ES-I3 (cell line): ENCODE measurements at regions not wholly inside any gene's neighbourhood (a gene's known extent, or its start where the extent isn't known, plus 50 kb on each side); places are given as distances from the start of the nearest gene placed in this dataset.

Experiments used
- H3K36me3 ChIP-seq: 2 replicates; pipeline ENCODE4 v1.6.1; 2013; ENCODE audit warnings: mild to moderate bottlenecking, low read length, control low read depth, moderate library complexity; ENCODE audit not compliant: insufficient read depth
- H3K4me1 ChIP-seq: 2 replicates; pipeline ENCODE4 v1.6.1; 2013; ENCODE audit warnings: mild to moderate bottlenecking, control low read depth, low read length; ENCODE audit not compliant: insufficient read depth
- H3K9ac ChIP-seq: 2 replicates; pipeline ENCODE4 v1.6.1; 2013; ENCODE audit warnings: low read depth, mild to moderate bottlenecking, low read length, moderate library complexity
- H3K9me3 ChIP-seq: 2 replicates; pipeline ENCODE4 v1.6.1; 2013; ENCODE audit warnings: mild to moderate bottlenecking, low read length, moderate library complexity; ENCODE audit not compliant: control insufficient read depth, insufficient read depth

- H3K4me1 ChIP-seq = no peaks in the 10 kb centered on the region
- H3K36me3 ChIP-seq = no peaks in the 10 kb centered on the region
- H3K9ac ChIP-seq = no peak overlapping the region
- H3K9me3 ChIP-seq = peaks cover 4% of the 10 kb centered on the region; the same call in 1 of the 2 replicates
These were observed 487.1 kb upstream of the SGCG start for GRCh38 chr13:22693691-22694090.

DNA sequence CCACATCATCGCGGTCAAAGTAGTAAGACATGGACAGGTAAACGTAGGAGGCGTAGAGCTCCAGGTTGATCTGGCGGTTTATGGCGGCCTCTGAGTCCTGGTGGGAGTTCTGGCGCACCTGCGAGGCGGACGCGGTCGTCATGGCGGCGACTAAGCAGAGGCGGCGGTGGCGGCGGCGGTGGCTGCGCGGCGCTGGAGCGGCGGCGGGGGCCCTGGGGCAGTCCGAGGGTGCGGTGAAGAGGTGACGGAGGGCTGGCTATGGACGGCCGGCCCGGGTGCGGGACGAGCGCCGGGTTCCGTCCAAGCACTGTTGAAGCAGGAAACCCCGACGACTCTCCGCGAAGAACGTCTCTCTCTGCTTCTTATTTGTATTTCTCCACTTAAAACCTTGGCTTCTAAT lies 484.3 kb upstream of the SGCG start:
- Histone ChIP-seq H3K36me3 (no peaks in the 10 kb centered on the region), H3K4me1 (no peaks in the 10 kb centered on the region), H3K9me3 (peaks cover 4% of the 10 kb centered on the region; the same call in 1 of the 2 replicates), H3K9ac (no peak overlapping the region)

DNA sequence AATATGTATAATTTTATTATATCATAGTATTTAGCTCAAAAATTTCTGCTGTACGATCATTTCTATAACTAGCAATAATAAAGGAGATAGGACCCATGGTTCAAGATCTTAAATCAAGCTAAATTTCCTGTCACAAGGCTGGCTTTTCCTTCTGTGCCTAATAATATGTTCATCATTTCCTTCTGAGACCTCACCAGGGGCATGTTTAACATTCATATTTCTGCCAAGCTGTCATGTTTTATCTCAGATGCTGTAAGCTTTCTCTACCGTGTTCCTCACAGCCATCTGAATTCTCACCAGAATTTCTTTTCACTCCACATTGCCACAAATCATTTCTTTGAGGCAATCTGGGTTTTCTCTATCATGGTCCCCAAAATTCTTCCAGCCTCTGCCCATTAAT lies 482.3 kb upstream of the SGCG start:
- no peaks in the 10 kb centered on the region for H3K4me1 ChIP-seq
- H3K36me3 ChIP-seq = no peaks in the 10 kb centered on the region
- peaks cover 4% of the 10 kb centered on the region; the same call in 1 of the 2 replicates for H3K9me3 ChIP-seq
- no peak overlapping the region for H3K9ac ChIP-seq

GRCh38 chr13:22700246-22700887 lies 480.4 kb upstream of the SGCG start:
- no peaks in the 10 kb centered on the region for H3K4me1 ChIP-seq
- no peak overlapping the region for H3K9ac ChIP-seq
- H3K9me3 ChIP-seq = no peaks in the 10 kb centered on the region; the same call in 1 of the 2 replicates
- H3K36me3 ChIP-seq = no peaks in the 10 kb centered on the region

GRCh38 chr13:22703601-22704209 lies 477.1 kb upstream of the SGCG start:
- Histone ChIP-seq H3K9ac (no peak overlapping the region), H3K36me3 (no peaks in the 10 kb centered on the region), H3K9me3 (no peaks in the 10 kb centered on the region; the same call in 1 of the 2 replicates), H3K4me1 (no peaks in the 10 kb centered on the region)

DNA sequence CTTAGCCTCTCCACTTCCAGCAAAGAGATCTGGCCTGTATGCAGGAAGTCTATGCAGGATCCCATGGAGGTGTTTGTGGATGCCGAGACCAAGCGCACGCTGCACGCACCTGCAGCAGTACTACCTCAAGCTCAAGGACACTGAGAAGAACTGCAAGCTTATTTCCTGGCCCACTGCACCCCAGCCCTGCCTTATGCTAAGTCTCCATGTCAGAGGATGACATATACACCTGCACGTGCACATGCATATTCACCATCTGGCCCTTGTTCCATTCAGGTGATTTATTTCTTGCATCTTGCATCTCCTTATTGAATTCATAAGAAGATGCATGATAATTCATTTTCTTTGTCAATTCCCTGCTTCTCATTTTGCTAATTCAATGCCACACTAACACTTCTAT lies 472.8 kb upstream of the SGCG start:
- H3K9me3 ChIP-seq = no peaks in the 10 kb centered on the region
- H3K36me3 ChIP-seq = no peaks in the 10 kb centered on the region
- no peak overlapping the region for H3K9ac ChIP-seq
- H3K4me1 ChIP-seq = no peaks in the 10 kb centered on the region

DNA sequence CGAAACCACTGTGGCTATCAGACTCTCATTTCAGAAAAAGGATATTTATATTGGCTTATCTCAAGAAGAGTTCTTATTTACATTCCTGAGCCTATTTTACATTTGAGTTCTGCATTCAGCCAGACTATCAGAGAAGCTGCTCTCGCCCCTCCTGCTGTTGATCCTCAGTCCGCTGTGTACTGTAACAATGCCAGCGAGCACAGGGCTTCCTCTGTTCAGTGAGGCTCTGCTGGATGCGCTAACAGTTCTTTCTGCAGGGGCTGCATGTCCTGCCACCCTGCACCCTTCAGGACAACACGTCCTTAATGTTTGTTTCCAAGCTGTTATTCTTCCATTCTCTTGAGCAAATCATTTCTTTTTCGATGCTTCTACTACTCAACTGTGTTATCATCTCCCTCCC lies 463.7 kb upstream of the SGCG start:
- no peaks in the 10 kb centered on the region for H3K4me1 ChIP-seq
- no peaks in the 10 kb centered on the region; the same call in 1 of the 2 replicates for H3K36me3 ChIP-seq
- no peak overlapping the region for H3K9ac ChIP-seq
- no peaks in the 10 kb centered on the region for H3K9me3 ChIP-seq

DNA sequence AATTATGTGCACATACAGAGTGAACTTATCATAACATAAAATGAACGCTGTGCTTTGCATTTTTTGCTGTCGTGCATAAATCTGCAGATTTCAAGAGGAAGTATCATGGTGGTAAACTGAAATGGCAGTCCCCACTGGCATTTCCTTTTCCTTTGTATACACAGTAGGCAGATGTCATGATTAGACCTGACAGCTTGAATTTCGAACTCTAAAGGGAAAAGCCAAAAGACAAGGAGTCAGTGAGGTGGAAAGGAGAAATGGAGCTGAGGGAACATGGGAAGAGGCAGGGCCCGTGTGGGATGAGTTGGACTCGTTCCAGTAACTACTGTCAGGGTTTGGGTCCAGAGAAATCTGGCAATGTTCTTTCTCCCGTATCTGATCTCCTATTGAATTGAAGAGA lies 454.1 kb upstream of the SGCG start:
- Histone ChIP-seq H3K4me1 (no peaks in the 10 kb centered on the region), H3K9ac (no peak overlapping the region), H3K9me3 (no peaks in the 10 kb centered on the region), H3K36me3 (no peaks in the 10 kb centered on the region)

GRCh38 chr13:22735011-22735995 lies 445.5 kb upstream of the SGCG start:
- Histone ChIP-seq H3K9ac (no peak overlapping the region), H3K4me1 (0 out of 2 replicates have a peak, but pooled peaks cover 3% of the 10 kb centered on the region), H3K9me3 (no peaks in the 10 kb centered on the region), H3K36me3 (no peaks in the 10 kb centered on the region)

DNA sequence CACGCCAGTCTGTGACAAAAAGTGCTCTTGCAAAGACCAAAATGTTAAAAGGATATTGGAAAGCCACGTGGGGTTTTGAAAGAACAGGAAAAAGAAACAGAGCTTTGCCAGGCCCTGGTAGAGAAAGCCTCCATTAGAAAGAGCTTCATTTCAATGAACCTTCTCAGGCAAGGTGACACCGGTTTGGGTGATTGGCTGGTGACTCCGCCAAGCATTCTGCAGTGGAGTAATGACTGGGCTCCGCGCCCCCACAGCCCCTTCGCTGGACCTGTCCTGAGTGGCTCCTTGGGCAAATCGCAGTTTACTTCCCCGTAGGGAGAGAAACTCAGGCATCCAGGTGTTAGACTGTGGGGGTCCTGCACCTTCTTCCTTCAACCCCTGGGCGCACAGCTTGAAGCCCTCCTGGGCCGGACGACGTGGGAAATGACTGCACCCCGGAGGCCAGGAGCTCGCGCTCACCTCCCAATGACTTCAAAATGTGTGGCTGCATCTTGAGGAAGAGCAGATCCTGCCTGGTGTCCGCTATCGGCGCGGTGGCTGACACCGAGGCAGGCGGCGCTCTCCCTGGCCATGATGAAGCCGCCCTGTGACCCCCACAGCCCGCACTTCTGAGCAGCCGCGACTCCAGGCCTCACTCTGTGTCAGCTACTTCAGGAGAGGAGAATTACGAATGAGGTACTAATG lies 444.6 kb upstream of the SGCG start:
- Histone ChIP-seq H3K9ac (no peak overlapping the region), H3K9me3 (no peaks in the 10 kb centered on the region), H3K4me1 (0 out of 2 replicates have a peak, but pooled peaks cover 3% of the 10 kb centered on the region), H3K36me3 (no peaks in the 10 kb centered on the region)

- Histone ChIP-seq H3K9ac (no peak overlapping the region), H3K36me3 (no peaks in the 10 kb centered on the region), H3K4me1 (0 out of 2 replicates have a peak, but pooled peaks cover 3% of the 10 kb centered on the region), H3K9me3 (no peaks in the 10 kb centered on the region)
These were observed 444.0 kb upstream of the SGCG start for GRCh38 chr13:22736768-22737092.

- Histone ChIP-seq H3K4me1 (0 out of 2 replicates have a peak, but pooled peaks cover 3% of the 10 kb centered on the region), H3K9me3 (no peaks in the 10 kb centered on the region), H3K36me3 (no peaks in the 10 kb centered on the region), H3K9ac (no peak overlapping the region)
These were observed 442.4 kb upstream of the SGCG start for GRCh38 chr13:22738357-22738756.

DNA sequence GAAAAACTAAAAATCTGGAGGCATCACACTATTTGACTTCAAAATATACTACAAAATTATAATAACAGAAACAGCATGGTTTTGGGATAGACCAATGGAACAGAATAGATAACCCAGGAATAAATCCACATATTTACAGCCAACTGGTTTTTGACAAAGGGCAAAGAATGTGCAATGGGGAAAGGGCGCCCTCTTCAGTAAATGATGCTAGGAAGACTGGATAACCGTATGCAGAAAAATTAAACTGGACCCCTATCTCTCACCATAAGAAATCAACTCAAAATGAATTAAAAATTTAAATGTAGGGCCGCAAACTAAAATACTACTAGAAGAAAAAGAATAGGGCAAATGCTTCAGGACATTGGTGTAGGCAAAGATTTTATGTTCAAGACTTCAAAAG lies 440.5 kb upstream of the SGCG start:
- Histone ChIP-seq H3K36me3 (no peaks in the 10 kb centered on the region), H3K9ac (no peak overlapping the region)

More for the DNA sequence above, 440.5 kb upstream of the SGCG start:
- Histone ChIP-seq H3K9me3 (no peaks in the 10 kb centered on the region), H3K4me1 (0 out of 2 replicates have a peak, but pooled peaks cover 3% of the 10 kb centered on the region)
